ENCODE measurements at regions not wholly inside any gene's neighbourhood (a gene's known extent, or its start where the extent isn't known, plus 50 kb on each side); places are given as distances from the start of the nearest gene placed in this dataset.

DNA sequence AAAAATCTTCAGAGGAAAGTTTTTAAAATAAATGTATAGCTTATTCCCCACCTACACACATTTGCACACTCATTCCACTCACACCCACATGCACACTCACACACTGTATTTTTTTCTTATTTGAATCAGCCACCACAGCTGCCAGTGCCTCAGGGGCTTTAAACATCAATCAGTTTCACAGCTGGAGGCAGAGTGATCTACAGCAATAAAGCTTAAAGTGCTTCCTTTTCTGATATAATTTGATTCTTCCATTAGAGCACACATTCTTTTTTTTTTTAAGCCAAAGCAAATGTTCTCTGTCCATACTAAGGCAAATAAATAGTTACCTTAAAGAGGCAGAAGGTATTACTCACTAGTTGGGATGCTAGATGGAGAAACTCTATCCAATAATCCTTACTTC, 498.8 kb upstream of the POU3F2 start:
- no peak for ATAC-seq
- H2AFZ ChIP-seq (ENCODE audit: control insufficient read depth, low read depth, low read length), result no peak overlapping the region

More for the DNA sequence above, 498.8 kb upstream of the POU3F2 start:
- Histone ChIP-seq H3K27me3 (replicated peaks in 1 of 2; ENCODE audit: control insufficient read depth in 2 of 2, insufficient read depth in 2 of 2, low read length in 1 of 2) (no peaks in the 10 kb centered on the region; a peak in 1 of 4 replicates), H3K36me3 (ENCODE audit: control insufficient read depth in 2 of 2, insufficient read depth in 2 of 2, low read length in 1 of 2) (no peaks in the 10 kb centered on the region), H3K9ac (ENCODE audit: control insufficient read depth, insufficient read depth, low read length) (no peak overlapping the region), H3K4me3 (no peak overlapping the region), H3K9me3 (replicated peaks; ENCODE audit: control insufficient read depth, insufficient read depth, low read length) (no peaks in the 10 kb centered on the region), H3K4me1 (ENCODE audit: control insufficient read depth, insufficient read depth, low read length) (no peaks in the 10 kb centered on the region), H3K79me2 (ENCODE audit: control insufficient read depth, insufficient read depth, low read length) (no peaks in the 10 kb centered on the region), H3K27ac (ENCODE audit: control insufficient read depth, insufficient read depth) (no peak overlapping the region), H4K20me1 (ENCODE audit: control insufficient read depth, insufficient read depth) (no peaks in the 10 kb centered on the region), H3K4me2 (ENCODE audit: control insufficient read depth, insufficient read depth) (no peak overlapping the region)
- DNase-seq (ENCODE audit: low read depth, low spot score) (no peak), FAIRE-seq (no peak)
- ChIA-PET SMC1A (ENCODE audit: uncharacterized antibody, unreplicated experiment) (no interaction called here), POLR2A (no interaction called here), CTCF (no interaction called here), RAD21 (ENCODE audit: unreplicated experiment) (no interaction called here)
- TF ChIP-seq STAT1 (conservative IDR thresholded peaks at IDR 0.05) (no peak), DPF2 (IDR thresholded peaks at IDR 0.05) (no peak), ZNF274 (IDR thresholded peaks at IDR 0.05; ENCODE audit: insufficient read depth, insufficient read length) (no peak), TCF12 (IDR thresholded peaks at IDR 0.05; ENCODE audit: low read depth, low read length) (no peak), TARDBP (IDR thresholded peaks at IDR 0.05; ENCODE audit: borderline replicate concordance) (no peak), CBFB (IDR thresholded peaks at IDR 0.05; ENCODE audit: low read depth) (no peak), GATAD2B (conservative IDR thresholded peaks at IDR 0.05; ENCODE audit: low read depth) (no peak), CREB1 (IDR thresholded peaks at IDR 0.05; ENCODE audit: low read depth) (no peak), MTA3 (IDR thresholded peaks at IDR 0.05; ENCODE audit: borderline replicate concordance, low read length) (no peak), CREM (IDR thresholded peaks at IDR 0.05; ENCODE audit: low read depth) (no peak), E2F4 (IDR thresholded peaks at IDR 0.05; ENCODE audit: low read depth, low read length) (no peak), HDAC2 (IDR thresholded peaks at IDR 0.05) (no peak), E4F1 (IDR thresholded peaks at IDR 0.05; ENCODE audit: borderline replicate concordance, partially characterized antibody) (no peak), ZNF207 (IDR thresholded peaks at IDR 0.05; ENCODE audit: borderline replicate concordance) (no peak), YBX1 (IDR thresholded peaks at IDR 0.05) (no peak), IKZF2 (IDR thresholded peaks at IDR 0.05) (no peak), RUNX3 (IDR thresholded peaks at IDR 0.05; ENCODE audit: low read length) (no peak), ZBED1 (IDR thresholded peaks at IDR 0.05; ENCODE audit: borderline replicate concordance) (no peak), MEF2A (IDR thresholded peaks at IDR 0.05; ENCODE audit: insufficient read depth, low read depth, low read length) (no peak)
- TF ChIP-seq, protein P1, sequence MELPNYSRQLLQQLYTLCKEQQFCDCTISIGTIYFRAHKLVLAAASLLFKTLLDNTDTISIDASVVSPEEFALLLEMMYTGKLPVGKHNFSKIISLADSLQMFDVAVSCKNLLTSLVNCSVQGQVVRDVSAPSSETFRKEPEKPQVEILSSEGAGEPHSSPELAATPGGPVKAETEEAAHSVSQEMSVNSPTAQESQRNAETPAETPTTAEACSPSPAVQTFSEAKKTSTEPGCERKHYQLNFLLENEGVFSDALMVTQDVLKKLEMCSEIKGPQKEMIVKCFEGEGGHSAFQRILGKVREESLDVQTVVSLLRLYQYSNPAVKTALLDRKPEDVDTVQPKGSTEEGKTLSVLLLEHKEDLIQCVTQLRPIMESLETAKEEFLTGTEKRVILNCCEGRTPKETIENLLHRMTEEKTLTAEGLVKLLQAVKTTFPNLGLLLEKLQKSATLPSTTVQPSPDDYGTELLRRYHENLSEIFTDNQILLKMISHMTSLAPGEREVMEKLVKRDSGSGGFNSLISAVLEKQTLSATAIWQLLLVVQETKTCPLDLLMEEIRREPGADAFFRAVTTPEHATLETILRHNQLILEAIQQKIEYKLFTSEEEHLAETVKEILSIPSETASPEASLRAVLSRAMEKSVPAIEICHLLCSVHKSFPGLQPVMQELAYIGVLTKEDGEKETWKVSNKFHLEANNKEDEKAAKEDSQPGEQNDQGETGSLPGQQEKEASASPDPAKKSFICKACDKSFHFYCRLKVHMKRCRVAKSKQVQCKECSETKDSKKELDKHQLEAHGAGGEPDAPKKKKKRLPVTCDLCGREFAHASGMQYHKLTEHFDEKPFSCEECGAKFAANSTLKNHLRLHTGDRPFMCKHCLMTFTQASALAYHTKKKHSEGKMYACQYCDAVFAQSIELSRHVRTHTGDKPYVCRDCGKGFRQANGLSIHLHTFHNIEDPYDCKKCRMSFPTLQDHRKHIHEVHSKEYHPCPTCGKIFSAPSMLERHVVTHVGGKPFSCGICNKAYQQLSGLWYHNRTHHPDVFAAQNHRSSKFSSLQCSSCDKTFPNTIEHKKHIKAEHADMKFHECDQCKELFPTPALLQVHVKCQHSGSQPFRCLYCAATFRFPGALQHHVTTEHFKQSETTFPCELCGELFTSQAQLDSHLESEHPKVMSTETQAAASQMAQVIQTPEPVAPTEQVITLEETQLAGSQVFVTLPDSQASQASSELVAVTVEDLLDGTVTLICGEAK (IDR thresholded peaks at IDR 0.05; ENCODE audit: borderline replicate concordance), result no peak
- in situ Hi-C loops (cut with MboI) (no loop called here), intact Hi-C loops (cut with micrococcal nuclease; ENCODE audit: unreplicated experiment) (no loop called here)
- no TSS peak for BruUV-seq (replicated peaks)

Data from GM12878 (cell line).